ENCODE measurements at regions not wholly inside any gene's neighbourhood (a gene's known extent, or its start where the extent isn't known, plus 50 kb on each side); places are given as distances from the start of the nearest gene placed in this dataset.

GRCh38 chr6:94376876-94377275, 957.5 kb upstream of the EPHA7 start:
- H3K27me3 ChIP-seq: no peaks in the 10 kb centered on the region
- no peaks in the 10 kb centered on the region for H3K4me1 ChIP-seq (replicated peaks in 1 of 2)
- intact Hi-C loops (cut with DNase I): no loop called here
- H3K36me3 ChIP-seq (replicated peaks in 1 of 2): no peaks in the 10 kb centered on the region
- WGBS, 4 donors: 71 to 78% (median 75%) methylated on average over 1 of the region's 1 CpG
- DNase-seq: no peak
- H3K4me3 ChIP-seq: no peak overlapping the region
- no peak overlapping the region for H3K27ac ChIP-seq
- H3K9me3 ChIP-seq (replicated peaks in 1 of 3): no peaks in the 10 kb centered on the region
- TF ChIP-seq, protein P1, sequence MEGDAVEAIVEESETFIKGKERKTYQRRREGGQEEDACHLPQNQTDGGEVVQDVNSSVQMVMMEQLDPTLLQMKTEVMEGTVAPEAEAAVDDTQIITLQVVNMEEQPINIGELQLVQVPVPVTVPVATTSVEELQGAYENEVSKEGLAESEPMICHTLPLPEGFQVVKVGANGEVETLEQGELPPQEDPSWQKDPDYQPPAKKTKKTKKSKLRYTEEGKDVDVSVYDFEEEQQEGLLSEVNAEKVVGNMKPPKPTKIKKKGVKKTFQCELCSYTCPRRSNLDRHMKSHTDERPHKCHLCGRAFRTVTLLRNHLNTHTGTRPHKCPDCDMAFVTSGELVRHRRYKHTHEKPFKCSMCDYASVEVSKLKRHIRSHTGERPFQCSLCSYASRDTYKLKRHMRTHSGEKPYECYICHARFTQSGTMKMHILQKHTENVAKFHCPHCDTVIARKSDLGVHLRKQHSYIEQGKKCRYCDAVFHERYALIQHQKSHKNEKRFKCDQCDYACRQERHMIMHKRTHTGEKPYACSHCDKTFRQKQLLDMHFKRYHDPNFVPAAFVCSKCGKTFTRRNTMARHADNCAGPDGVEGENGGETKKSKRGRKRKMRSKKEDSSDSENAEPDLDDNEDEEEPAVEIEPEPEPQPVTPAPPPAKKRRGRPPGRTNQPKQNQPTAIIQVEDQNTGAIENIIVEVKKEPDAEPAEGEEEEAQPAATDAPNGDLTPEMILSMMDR (IDR thresholded peaks at IDR 0.05): no peak
- TF ChIP-seq POLR2A (IDR thresholded peaks at IDR 0.05): no peak

DNA sequence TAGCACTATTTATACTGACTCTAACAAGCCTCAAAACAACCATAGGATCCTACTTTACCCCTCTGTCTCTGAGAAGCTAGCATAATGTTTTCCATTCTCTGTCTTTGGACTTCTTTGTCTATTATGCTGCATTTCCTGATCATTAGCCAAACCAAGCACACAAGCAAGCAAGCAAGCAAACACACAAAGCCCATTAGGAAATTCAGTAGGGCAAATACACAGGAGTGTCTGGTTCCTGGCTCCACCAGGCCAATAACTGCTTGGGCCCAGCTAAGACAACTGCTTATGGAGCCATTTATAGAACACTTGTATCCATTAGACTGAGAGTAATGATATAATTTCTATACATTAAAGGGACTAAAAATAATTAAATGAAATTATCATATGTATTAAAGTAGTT, 952.9 kb upstream of the EPHA7 start:
- H3K27me3 ChIP-seq: no peaks in the 10 kb centered on the region
- no peak for DNase-seq
- H3K36me3 ChIP-seq (replicated peaks in 1 of 2): no peaks in the 10 kb centered on the region
- TF ChIP-seq POLR2A (IDR thresholded peaks at IDR 0.05): no peak
- TF ChIP-seq, protein P1 (IDR thresholded peaks at IDR 0.05): no peak
- no peak overlapping the region for H3K27ac ChIP-seq
- H3K4me1 ChIP-seq (replicated peaks in 1 of 2): no peaks in the 10 kb centered on the region
- intact Hi-C loops (cut with DNase I): no loop called here
- no peak overlapping the region for H3K4me3 ChIP-seq
- no peaks in the 10 kb centered on the region for H3K9me3 ChIP-seq (replicated peaks in 1 of 3)

- 23 to 33% (median 28%) methylated on average over 1 of the region's 1 CpG for WGBS, 4 donors
These were observed 948.0 kb upstream of the EPHA7 start for GRCh38 chr6:94367316-94367715.

DNA sequence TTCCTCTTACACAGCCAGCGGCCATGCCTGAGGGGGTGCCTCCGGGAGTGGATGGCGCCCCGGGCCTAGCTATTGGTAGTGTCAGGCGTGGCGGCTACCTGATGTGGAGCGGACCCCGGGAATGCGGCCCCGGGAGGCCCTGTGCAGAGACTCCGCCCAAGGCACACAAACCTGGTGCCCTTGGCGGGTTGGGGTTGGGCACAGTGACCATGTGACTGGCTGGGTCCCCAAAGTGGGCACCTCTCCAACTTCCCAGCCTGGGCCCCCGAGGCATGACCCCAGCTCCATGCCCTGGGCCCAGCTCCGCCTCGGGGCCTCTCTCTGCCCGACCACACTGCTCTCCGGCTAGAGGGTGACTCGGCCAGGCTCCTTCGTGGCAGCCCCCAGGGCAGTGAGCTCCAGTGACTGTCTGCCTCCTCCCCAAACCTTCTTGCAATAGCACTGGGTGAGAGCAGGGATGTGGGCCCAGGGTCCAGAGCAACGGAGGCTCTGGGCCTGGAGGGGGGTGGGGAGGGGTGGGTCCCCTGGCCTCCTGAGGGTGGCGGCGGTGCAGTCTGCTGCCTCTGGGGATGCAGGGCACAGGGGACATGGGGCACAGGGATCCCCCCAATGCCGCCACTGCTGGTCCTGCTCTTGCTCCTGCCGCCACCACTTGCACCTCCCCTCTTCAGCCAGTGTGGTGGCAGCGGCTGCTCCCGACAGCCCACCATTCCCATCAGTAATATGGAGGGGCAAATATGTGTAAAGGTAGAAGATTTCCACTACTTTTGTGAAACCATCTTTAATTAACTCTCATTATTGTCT, 942.9 kb upstream of the EPHA7 start:
- no peaks in the 10 kb centered on the region for H3K36me3 ChIP-seq (replicated peaks in 1 of 2)
- no peaks in the 10 kb centered on the region for H3K4me1 ChIP-seq (replicated peaks in 1 of 2)
- no peak for TF ChIP-seq POLR2A (IDR thresholded peaks at IDR 0.05)
- TF ChIP-seq, protein P1 (IDR thresholded peaks at IDR 0.05): no peak
- intact Hi-C loops (cut with DNase I): no loop called here
- WGBS, 4 donors: 89 to 94% (median 94%) methylated on average over 7 to 26 of the region's 26 CpGs
- no peak for DNase-seq
- H3K27ac ChIP-seq: no peak overlapping the region
- no peak overlapping the region for H3K4me3 ChIP-seq
- no peaks in the 10 kb centered on the region for H3K27me3 ChIP-seq
- H3K9me3 ChIP-seq (replicated peaks in 1 of 3): no peaks in the 10 kb centered on the region

More at GRCh38 chr6:94367316-94367715, 948.0 kb upstream of the EPHA7 start:
- H3K36me3 ChIP-seq (replicated peaks in 1 of 2): no peaks in the 10 kb centered on the region
- no peak for TF ChIP-seq POLR2A (IDR thresholded peaks at IDR 0.05)
- TF ChIP-seq, protein P1 (IDR thresholded peaks at IDR 0.05): no peak
- intact Hi-C loops (cut with DNase I): no loop called here
- no peaks in the 10 kb centered on the region for H3K27me3 ChIP-seq
- H3K27ac ChIP-seq: no peak overlapping the region
- no peak for DNase-seq
- H3K9me3 ChIP-seq (replicated peaks in 1 of 3): no peaks in the 10 kb centered on the region
- no peak overlapping the region for H3K4me3 ChIP-seq
- no peaks in the 10 kb centered on the region for H3K4me1 ChIP-seq (replicated peaks in 1 of 2)

All from adrenal gland (tissue), 9 donors.